ENCODE measurements at regions not wholly inside any gene's neighbourhood (a gene's known extent, or its start where the extent isn't known, plus 50 kb on each side); places are given as distances from the start of the nearest gene placed in this dataset.

DNA sequence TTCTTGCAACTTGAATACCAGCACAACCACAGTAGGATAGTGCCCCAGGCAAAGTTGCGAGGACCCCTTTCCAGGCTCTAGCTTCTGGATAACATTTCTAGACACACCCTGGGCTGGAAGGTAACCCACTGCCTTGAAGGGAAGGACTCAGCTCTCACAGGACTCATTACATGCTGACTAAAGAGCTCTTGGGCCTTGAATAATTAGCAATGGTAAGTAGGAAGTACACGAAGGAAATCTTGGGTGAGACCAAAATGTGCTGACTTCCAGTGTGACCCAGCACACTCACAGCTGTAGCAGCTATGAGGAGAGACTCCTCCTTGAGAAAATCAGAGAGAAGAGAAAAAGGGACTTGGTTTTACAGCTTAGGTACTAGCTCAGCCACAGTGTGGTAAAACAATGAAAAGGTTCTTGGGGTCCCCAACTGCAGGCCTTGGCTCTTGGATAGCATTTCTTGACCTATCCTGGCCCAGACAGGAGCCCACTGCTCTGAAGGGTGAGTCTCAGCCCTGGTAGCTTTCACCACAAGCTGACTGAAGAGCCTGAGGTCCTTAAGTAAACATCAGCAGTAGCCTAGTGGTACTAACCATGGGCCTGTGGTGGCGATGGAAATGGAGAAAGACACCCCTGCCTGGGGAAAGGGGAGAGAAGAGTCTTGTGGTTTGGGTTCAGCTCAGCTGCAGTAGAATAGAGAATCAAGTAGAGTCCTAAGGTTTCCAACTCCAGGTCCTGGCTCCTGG is 621.7 kb downstream of the SEMA5A start:
- Histone ChIP-seq H3K9me3 (ENCODE audit: insufficient read depth, low read length) (no peaks in the 10 kb centered on the region), H3K9ac (ENCODE audit: low read length) (no peak overlapping the region), H3K9me2 (replicated peaks; ENCODE audit: insufficient read depth, low read length) (no peaks in the 10 kb centered on the region), H3K79me2 (ENCODE audit: insufficient read depth, low read length) (no peaks in the 10 kb centered on the region), H3K27me3 (ENCODE audit: low read length) (no peaks in the 10 kb centered on the region), H4K20me1 (ENCODE audit: low read depth, low read length) (no peaks in the 10 kb centered on the region), H2AFZ (ENCODE audit: low read depth, low read length, severe bottlenecking) (no peak overlapping the region), H3F3A (ENCODE audit: insufficient read depth) (no peaks in the 10 kb centered on the region), H3K4me2 (ENCODE audit: low read depth, low read length, poor library complexity, severe bottlenecking) (no peak overlapping the region), H3K27ac (ENCODE audit: low read depth, low read length) (no peak overlapping the region), H3K36me3 (ENCODE audit: low read length) (no peaks in the 10 kb centered on the region), H3K4me3 (ENCODE audit: insufficient read depth, low read length, poor library complexity, severe bottlenecking) (no peak overlapping the region)
- no peak for TF ChIP-seq EZH2phosphoT487 (conservative IDR thresholded peaks at IDR 0.05; ENCODE audit: low read length)
- TF ChIP-seq, protein P1, sequence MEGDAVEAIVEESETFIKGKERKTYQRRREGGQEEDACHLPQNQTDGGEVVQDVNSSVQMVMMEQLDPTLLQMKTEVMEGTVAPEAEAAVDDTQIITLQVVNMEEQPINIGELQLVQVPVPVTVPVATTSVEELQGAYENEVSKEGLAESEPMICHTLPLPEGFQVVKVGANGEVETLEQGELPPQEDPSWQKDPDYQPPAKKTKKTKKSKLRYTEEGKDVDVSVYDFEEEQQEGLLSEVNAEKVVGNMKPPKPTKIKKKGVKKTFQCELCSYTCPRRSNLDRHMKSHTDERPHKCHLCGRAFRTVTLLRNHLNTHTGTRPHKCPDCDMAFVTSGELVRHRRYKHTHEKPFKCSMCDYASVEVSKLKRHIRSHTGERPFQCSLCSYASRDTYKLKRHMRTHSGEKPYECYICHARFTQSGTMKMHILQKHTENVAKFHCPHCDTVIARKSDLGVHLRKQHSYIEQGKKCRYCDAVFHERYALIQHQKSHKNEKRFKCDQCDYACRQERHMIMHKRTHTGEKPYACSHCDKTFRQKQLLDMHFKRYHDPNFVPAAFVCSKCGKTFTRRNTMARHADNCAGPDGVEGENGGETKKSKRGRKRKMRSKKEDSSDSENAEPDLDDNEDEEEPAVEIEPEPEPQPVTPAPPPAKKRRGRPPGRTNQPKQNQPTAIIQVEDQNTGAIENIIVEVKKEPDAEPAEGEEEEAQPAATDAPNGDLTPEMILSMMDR (IDR thresholded peaks at IDR 0.05; ENCODE audit: insufficient read depth, low read length, poor library complexity, severe bottlenecking) = no peak

DNA sequence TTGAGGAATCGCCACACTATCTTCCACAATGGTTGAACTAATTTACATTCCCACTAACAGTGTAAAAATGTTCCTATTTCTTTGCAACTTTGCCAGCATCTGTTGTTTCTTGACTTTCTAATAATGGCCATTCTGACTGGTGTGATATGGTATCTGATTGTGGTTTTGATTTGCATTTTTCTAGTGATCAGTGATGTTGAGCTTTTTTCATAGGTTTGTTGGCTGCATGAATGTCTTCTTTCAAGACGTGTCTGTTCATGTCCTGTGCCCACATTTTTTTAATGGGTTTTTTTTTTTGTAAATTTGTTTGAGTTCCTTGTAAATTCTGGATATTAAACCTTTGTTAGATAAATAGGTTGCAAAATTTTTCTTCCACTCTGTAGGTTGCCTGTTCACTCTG is 615.9 kb downstream of the SEMA5A start:
- Histone ChIP-seq H3K27ac (ENCODE audit: low read depth, low read length) (no peak overlapping the region), H3K27me3 (ENCODE audit: low read length) (no peaks in the 10 kb centered on the region), H2AFZ (ENCODE audit: low read depth, low read length, severe bottlenecking) (no peak overlapping the region), H3K9ac (ENCODE audit: low read length) (no peak overlapping the region), H3K9me2 (replicated peaks; ENCODE audit: insufficient read depth, low read length) (no peaks in the 10 kb centered on the region), H3K9me3 (ENCODE audit: insufficient read depth, low read length) (no peaks in the 10 kb centered on the region), H3K36me3 (ENCODE audit: low read length) (no peaks in the 10 kb centered on the region), H4K20me1 (ENCODE audit: low read depth, low read length) (no peaks in the 10 kb centered on the region), H3K4me2 (ENCODE audit: low read depth, low read length, poor library complexity, severe bottlenecking) (no peak overlapping the region), H3K79me2 (ENCODE audit: insufficient read depth, low read length) (no peaks in the 10 kb centered on the region), H3K4me3 (ENCODE audit: insufficient read depth, low read length, poor library complexity, severe bottlenecking) (no peak overlapping the region), H3F3A (ENCODE audit: insufficient read depth) (no peaks in the 10 kb centered on the region)
- TF ChIP-seq, protein P1 (IDR thresholded peaks at IDR 0.05; ENCODE audit: insufficient read depth, low read length, poor library complexity, severe bottlenecking) = no peak
- no peak for TF ChIP-seq EZH2phosphoT487 (conservative IDR thresholded peaks at IDR 0.05; ENCODE audit: low read length)

DNA sequence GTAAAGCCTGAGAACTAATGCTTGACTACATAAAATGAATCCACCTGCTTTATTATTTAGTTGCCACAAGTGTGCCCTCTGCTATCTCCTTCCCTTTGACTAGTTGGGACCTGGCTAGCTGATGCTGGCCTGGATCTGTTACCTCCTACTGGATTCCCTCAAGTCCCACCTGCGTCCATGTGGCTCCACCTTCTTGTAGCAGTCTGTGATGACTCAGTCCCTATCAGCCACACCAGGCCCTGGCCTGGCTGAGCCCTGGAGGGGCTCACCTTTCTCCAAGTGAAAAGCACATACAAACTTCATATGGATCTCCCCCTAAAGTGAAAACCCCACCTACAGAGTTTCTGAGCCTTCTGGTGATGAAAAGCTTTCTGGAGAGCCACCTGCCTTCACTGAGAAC is 611.4 kb downstream of the SEMA5A start:
- TF ChIP-seq, protein P1 (IDR thresholded peaks at IDR 0.05; ENCODE audit: insufficient read depth, low read length, poor library complexity, severe bottlenecking) = no peak
- no peak for TF ChIP-seq EZH2phosphoT487 (conservative IDR thresholded peaks at IDR 0.05; ENCODE audit: low read length)

More for the DNA sequence above, 611.4 kb downstream of the SEMA5A start:
- no peak overlapping the region for H2AFZ ChIP-seq (ENCODE audit: low read depth, low read length, severe bottlenecking)
- H3K9me2 ChIP-seq (replicated peaks; ENCODE audit: insufficient read depth, low read length) = no peaks in the 10 kb centered on the region; the same call in 1 of the 2 replicates
- no peaks in the 10 kb centered on the region for H3K36me3 ChIP-seq (ENCODE audit: low read length)
- H3K79me2 ChIP-seq (ENCODE audit: insufficient read depth, low read length) = no peaks in the 10 kb centered on the region
- H3K27ac ChIP-seq (ENCODE audit: low read depth, low read length) = no peak overlapping the region
- no peak overlapping the region for H3K9ac ChIP-seq (ENCODE audit: low read length)
- no peaks in the 10 kb centered on the region for H3F3A ChIP-seq (ENCODE audit: insufficient read depth)
- H3K4me2 ChIP-seq (ENCODE audit: low read depth, low read length, poor library complexity, severe bottlenecking) = no peak overlapping the region
- H3K4me3 ChIP-seq (ENCODE audit: insufficient read depth, low read length, poor library complexity, severe bottlenecking) = no peak overlapping the region
- no peaks in the 10 kb centered on the region for H3K27me3 ChIP-seq (ENCODE audit: low read length)
- peaks cover 3% of the 10 kb centered on the region; the same call in 1 of the 2 replicates for H3K9me3 ChIP-seq (ENCODE audit: insufficient read depth, low read length)
- no peaks in the 10 kb centered on the region for H4K20me1 ChIP-seq (ENCODE audit: low read depth, low read length)
